ENCODE measurements at regions not wholly inside any gene's neighbourhood (a gene's known extent, or its start where the extent isn't known, plus 50 kb on each side); places are given as distances from the start of the nearest gene placed in this dataset.

- no peak for DNase-seq
Observed at GRCh38 chr11:104830508-104830907, 67.8 kb downstream of the CASP12 start.

GRCh38 chr11:104830080-104830479 is 68.2 kb downstream of the CASP12 start:
- DNase-seq, result no peak

- no peak for DNase-seq
Observed at GRCh38 chr11:104826772-104827171, 71.5 kb downstream of the CASP12 start.

- no peak for DNase-seq
Observed at GRCh38 chr11:104823657-104824056, 74.6 kb downstream of the CASP12 start.

GRCh38 chr11:104820431-104820830 is 77.8 kb downstream of the CASP12 start:
- no peak for DNase-seq

- DNase-seq, result no peak
Observed at GRCh38 chr11:104819603-104820002, 78.7 kb downstream of the CASP12 start.

GRCh38 chr11:104819107-104819506 is 79.2 kb downstream of the CASP12 start:
- no peak for DNase-seq

- no peak for DNase-seq
Observed at GRCh38 chr11:104817973-104818372, 80.3 kb downstream of the CASP12 start.

- no peak for DNase-seq
Observed at GRCh38 chr11:104813532-104813931, 84.7 kb downstream of the CASP12 start.

GRCh38 chr11:104812103-104812788 is 86.0 kb downstream of the CASP12 start:
- DNase-seq, result no peak

- DNase-seq, result no peak
Observed at GRCh38 chr11:104803776-104804175, 94.5 kb downstream of the CASP12 start.

- no peak for DNase-seq
Observed at GRCh38 chr11:104799251-104799650, 99.0 kb downstream of the CASP12 start.

GRCh38 chr11:104798789-104799188 is 99.5 kb downstream of the CASP12 start:
- DNase-seq, result no peak

- no peak for DNase-seq
Observed at GRCh38 chr11:104796301-104796700, 102.0 kb downstream of the CASP12 start.

GRCh38 chr11:104795501-104796213 is 102.6 kb downstream of the CASP12 start:
- no peak for DNase-seq

GRCh38 chr11:104792861-104793260 is 105.4 kb downstream of the CASP12 start:
- no peak for DNase-seq

- no peak for DNase-seq
Observed at GRCh38 chr11:104791896-104792295, 106.4 kb downstream of the CASP12 start.

GRCh38 chr11:104784684-104785460 is 113.4 kb downstream of the CASP12 start:
- DNase-seq, result no peak

GRCh38 chr11:104783241-104783640 is 115.0 kb downstream of the CASP12 start:
- no peak for DNase-seq

- no peak for DNase-seq
Observed at GRCh38 chr11:104782377-104782754, 115.9 kb downstream of the CASP12 start.

GRCh38 chr11:104781719-104782376 is 116.4 kb downstream of the CASP12 start:
- DNase-seq, result no peak

- no peak for DNase-seq
Observed at GRCh38 chr11:104781037-104781436, 117.2 kb downstream of the CASP12 start.

- DNase-seq, result no peak
Observed at GRCh38 chr11:104776501-104777170, 121.6 kb downstream of the CASP12 start.

Measured in stimulated activated CD4-positive, alpha-beta T cell treated with anti-CD3 and anti-CD28 coated beads, Interleukin-4, amount 100 ng/mL, for 1 hour (primary cell).